WTC11 (cell line): ENCODE measurements at regions not wholly inside any gene's neighbourhood (a gene's known extent, or its start where the extent isn't known, plus 50 kb on each side); places are given as distances from the start of the nearest gene placed in this dataset.

Experiments
- ATAC-seq: fragments of 200-7000 bp; cut with Tn5 transposase; 2 replicates; pipeline ENCODE4 v1.10.0; 2021; ENCODE audit warnings: mild to moderate bottlenecking, moderate library complexity
- CTCF ChIA-PET: fragments of 300-600 bp; sonication (Branson Sonifier 250); formaldehyde crosslinking; loops from one replicate; lab custom pipeline; 2021; ENCODE audit warnings: antibody characterized with exemption; lab: Charles Lee
- POLR2A ChIA-PET: fragments of 350-600 bp; sonication (Branson Sonifier 250); formaldehyde crosslinking; loops from one replicate; lab custom pipeline; 2021; ENCODE audit warnings: antibody characterized with exemption; lab: Charles Lee
- DNase-seq: peaks from one replicate; pipeline ENCODE4 v3.0.0; 2021; ENCODE audit warnings: low spot score
- H3K27ac Mint-ChIP-seq: 2 replicates; pipeline ENCODE4 v1.8.0; 2021; ENCODE audit warnings: mixed read lengths
- H3K27me3 Mint-ChIP-seq: 2 replicates; pipeline ENCODE4 v1.8.0; 2021; ENCODE audit warnings: low read depth, mild to moderate bottlenecking, moderate library complexity, mixed read lengths
- H3K36me3 Mint-ChIP-seq: 2 replicates; pipeline ENCODE4 v1.8.0; 2021; ENCODE audit warnings: mixed read lengths
- H3K4me1 Mint-ChIP-seq: 2 replicates; pipeline ENCODE4 v1.8.0; 2022; ENCODE audit warnings: mixed read lengths
- H3K4me3 Mint-ChIP-seq: 2 replicates; pipeline ENCODE4 v1.8.0; 2021; ENCODE audit warnings: mild to moderate bottlenecking, moderate library complexity, mixed read lengths
- H3K9me3 Mint-ChIP-seq: 2 replicates; pipeline ENCODE4 v1.8.0; 2021; ENCODE audit warnings: mixed read lengths
- ETV6 ChIP-seq: sonication (generic); formaldehyde crosslinking; IDR thresholded peaks from 2 replicates; pipeline ENCODE4 v1.8.1; 2022; ENCODE audit warnings: mild to moderate bottlenecking, missing genetic modification reagents
- IRF2 ChIP-seq: sonication (generic); formaldehyde crosslinking; IDR thresholded peaks from 2 replicates; pipeline ENCODE4 v1.8.0; 2022; ENCODE audit warnings: low read depth, missing genetic modification reagents, borderline replicate concordance
- MYBL2 ChIP-seq: sonication (generic); formaldehyde crosslinking; IDR thresholded peaks from 2 replicates; pipeline ENCODE4 v1.8.1; 2023; ENCODE audit warnings: mild to moderate bottlenecking, moderate library complexity, missing genetic modification reagents
- NR1H2 ChIP-seq: sonication (generic); formaldehyde crosslinking; IDR thresholded peaks from 2 replicates; pipeline ENCODE4 v1.9.0; 2021; ENCODE audit warnings: mild to moderate bottlenecking, moderate library complexity, missing genetic modification reagents
- NR2C2 ChIP-seq: sonication (generic); formaldehyde crosslinking; IDR thresholded peaks from 2 replicates; pipeline ENCODE4 v1.8.0; 2022; ENCODE audit warnings: mild to moderate bottlenecking, missing genetic modification reagents
- NR3C1 ChIP-seq: sonication (generic); formaldehyde crosslinking; conservative IDR thresholded peaks from 2 replicates; pipeline ENCODE4 v1.8.1; 2023; ENCODE audit warnings: low read depth, mild to moderate bottlenecking, missing genetic modification reagents
- TP53 ChIP-seq: sonication (generic); formaldehyde crosslinking; IDR thresholded peaks from 2 replicates; pipeline ENCODE4 v1.8.1; 2023; ENCODE audit warnings: mild to moderate bottlenecking, missing genetic modification reagents
- ZBTB21 ChIP-seq: sonication (generic); formaldehyde crosslinking; IDR thresholded peaks from 2 replicates; pipeline ENCODE4 v1.8.1; 2023; ENCODE audit warnings: mild to moderate bottlenecking, missing genetic modification reagents, borderline replicate concordance
- ZNF121 ChIP-seq: sonication (generic); formaldehyde crosslinking; IDR thresholded peaks from 2 replicates; pipeline ENCODE4 v1.8.0; 2023; ENCODE audit warnings: missing genetic modification reagents
- ZNF138 ChIP-seq: sonication (generic); formaldehyde crosslinking; conservative IDR thresholded peaks from 2 replicates; pipeline ENCODE4 v1.8.1; 2022; ENCODE audit warnings: mild to moderate bottlenecking, moderate library complexity, missing genetic modification reagents
- ZNF232 ChIP-seq: sonication (generic); formaldehyde crosslinking; IDR thresholded peaks from 2 replicates; pipeline ENCODE4 v1.8.0; 2022; ENCODE audit warnings: mild to moderate bottlenecking, missing genetic modification reagents
- ZNF416 ChIP-seq: fragments of 250-450 bp; sonication (Bioruptor Pico); IDR thresholded peaks from 2 replicates; pipeline ENCODE4 v1.9.0; 2021; ENCODE audit warnings: mild to moderate bottlenecking, inconsistent platforms
- ZNF423 ChIP-seq: fragments of 250-450 bp; sonication (Bioruptor Pico); IDR thresholded peaks from 2 replicates; pipeline ENCODE4 v2.1.2; 2022; ENCODE audit warnings: mild to moderate bottlenecking, moderate library complexity
- TF ChIP-seq, protein P1 (sequence below): fragments of 250-450 bp; sonication (Bioruptor Pico); conservative IDR thresholded peaks from 2 replicates; pipeline ENCODE4 v1.9.0; 2021; ENCODE audit warnings: mild to moderate bottlenecking
- TF ChIP-seq, protein P2 (sequence below): fragments of 200-600 bp; IDR thresholded peaks from 2 replicates; pipeline ENCODE4 v1.8.0; 2022; ENCODE audit warnings: antibody characterized with exemption
- TF ChIP-seq, protein P3 (sequence below): fragments of 250-450 bp; sonication (Bioruptor Pico); IDR thresholded peaks from 2 replicates; pipeline ENCODE4 v1.9.0; 2021; ENCODE audit warnings: mild to moderate bottlenecking
- TF ChIP-seq, protein P4 (sequence below): sonication (generic); formaldehyde crosslinking; IDR thresholded peaks from 2 replicates; pipeline ENCODE4 v1.8.0; 2023; ENCODE audit warnings: mild to moderate bottlenecking, missing genetic modification reagents
- TF ChIP-seq, protein P5 (sequence below): sonication (generic); formaldehyde crosslinking; IDR thresholded peaks from 2 replicates; pipeline ENCODE4 v1.8.1; 2023; ENCODE audit warnings: mild to moderate bottlenecking, missing genetic modification reagents
- TF ChIP-seq, protein P6 (sequence below): fragments of 250-450 bp; sonication (Bioruptor Pico); IDR thresholded peaks from 2 replicates; pipeline ENCODE4 v2.1.2; 2022; ENCODE audit warnings: mild to moderate bottlenecking, moderate library complexity

DNA sequence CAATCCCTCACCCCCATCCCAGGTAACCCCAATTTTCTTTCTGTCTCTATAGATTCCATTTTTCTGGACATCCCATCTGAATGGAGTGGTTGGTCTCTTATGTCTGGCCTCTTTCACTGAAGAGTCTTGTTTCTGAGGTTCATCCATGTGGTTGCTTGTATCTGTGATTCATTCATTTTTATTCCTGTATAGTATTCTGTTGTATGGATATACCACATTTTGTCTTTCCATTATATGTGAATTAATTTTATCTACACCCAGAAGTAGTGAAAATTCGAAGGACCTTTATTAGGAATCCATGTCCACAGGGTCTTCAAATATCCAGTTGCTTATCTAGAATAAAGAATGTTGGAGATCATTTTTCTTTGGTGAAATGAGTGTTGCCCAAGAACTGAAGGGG lies 207.6 kb upstream of the MSX2 start:
- CTCF ChIA-PET, result no interaction called here
- DNase-seq, result no peak
- peaks cover 32% of the 10 kb centered on the region for H3K27me3 Mint-ChIP-seq

DNA sequence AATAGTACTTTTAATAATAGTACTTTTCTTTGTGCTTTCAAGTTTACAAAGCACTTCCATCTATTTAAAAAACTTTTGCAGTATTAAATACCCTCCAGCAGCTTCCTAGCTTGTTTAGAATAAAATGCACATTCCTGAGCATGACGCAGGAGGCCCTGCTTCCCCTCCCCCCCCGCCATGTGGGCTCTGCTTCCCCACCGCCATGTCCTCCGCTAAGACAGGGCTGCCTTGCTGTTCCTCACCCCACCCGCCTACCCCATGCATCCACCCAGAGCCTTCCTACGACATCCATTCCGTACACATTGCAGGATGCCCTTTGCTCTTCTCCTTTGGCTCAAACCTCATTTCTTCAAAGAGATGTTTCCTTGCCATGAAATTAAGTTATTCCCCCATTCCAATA lies 205.9 kb upstream of the MSX2 start:
- peaks cover 9% of the 10 kb centered on the region for H3K9me3 Mint-ChIP-seq
- H3K4me3 Mint-ChIP-seq, result no peak overlapping the region
- DNase-seq, result no peak
- CTCF ChIA-PET, result no interaction called here
- no peaks in the 10 kb centered on the region for H3K36me3 Mint-ChIP-seq
- H3K27me3 Mint-ChIP-seq, result peaks cover 49% of the 10 kb centered on the region
- no peak for ATAC-seq
- TF ChIP-seq, protein P1, sequence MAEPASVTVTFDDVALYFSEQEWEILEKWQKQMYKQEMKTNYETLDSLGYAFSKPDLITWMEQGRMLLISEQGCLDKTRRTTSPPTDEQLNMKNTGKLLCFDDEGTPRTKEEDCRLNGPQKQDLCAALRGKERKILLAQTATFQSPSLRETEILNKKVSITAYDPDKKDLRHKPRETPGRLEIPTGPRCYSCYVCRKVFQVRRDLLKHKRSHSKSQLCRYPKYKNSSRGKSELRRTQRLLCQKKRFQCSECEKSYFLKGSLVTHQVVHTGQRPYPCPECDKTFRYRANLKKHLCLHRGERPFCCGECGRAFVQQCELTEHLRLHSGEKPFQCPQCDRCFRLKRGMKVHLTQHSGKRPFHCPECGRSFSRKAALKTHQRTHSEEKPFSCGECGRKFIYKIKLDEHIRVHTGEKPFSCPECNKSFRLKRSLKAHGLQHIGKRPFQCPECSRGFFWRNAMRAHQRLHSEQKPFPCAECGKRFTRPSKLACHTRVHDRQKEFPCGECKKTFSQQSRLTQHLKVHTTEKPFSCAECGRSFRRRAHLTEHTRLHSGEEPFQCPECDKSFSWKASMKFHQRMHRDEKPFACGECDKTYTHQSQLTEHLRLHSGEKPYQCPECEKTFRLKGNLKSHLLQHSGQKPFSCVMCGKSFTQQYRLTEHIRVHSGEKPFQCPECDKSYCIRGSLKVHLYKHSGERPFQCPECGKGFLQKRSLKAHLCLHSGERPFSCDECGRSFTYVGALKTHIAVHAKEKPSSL (CRISPR knock-in tag), result no peak
- no peak for TF ChIP-seq NR1H2 (CRISPR knock-in tag)
- no peak for TF ChIP-seq ETV6
- TF ChIP-seq MYBL2 (CRISPR knock-in tag), result no peak
- no peak for TF ChIP-seq NR2C2 (CRISPR knock-in tag)
- TF ChIP-seq TP53 (CRISPR knock-in tag), result no peak
- TF ChIP-seq, protein P2, sequence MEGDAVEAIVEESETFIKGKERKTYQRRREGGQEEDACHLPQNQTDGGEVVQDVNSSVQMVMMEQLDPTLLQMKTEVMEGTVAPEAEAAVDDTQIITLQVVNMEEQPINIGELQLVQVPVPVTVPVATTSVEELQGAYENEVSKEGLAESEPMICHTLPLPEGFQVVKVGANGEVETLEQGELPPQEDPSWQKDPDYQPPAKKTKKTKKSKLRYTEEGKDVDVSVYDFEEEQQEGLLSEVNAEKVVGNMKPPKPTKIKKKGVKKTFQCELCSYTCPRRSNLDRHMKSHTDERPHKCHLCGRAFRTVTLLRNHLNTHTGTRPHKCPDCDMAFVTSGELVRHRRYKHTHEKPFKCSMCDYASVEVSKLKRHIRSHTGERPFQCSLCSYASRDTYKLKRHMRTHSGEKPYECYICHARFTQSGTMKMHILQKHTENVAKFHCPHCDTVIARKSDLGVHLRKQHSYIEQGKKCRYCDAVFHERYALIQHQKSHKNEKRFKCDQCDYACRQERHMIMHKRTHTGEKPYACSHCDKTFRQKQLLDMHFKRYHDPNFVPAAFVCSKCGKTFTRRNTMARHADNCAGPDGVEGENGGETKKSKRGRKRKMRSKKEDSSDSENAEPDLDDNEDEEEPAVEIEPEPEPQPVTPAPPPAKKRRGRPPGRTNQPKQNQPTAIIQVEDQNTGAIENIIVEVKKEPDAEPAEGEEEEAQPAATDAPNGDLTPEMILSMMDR, result no peak
- TF ChIP-seq, protein P3, sequence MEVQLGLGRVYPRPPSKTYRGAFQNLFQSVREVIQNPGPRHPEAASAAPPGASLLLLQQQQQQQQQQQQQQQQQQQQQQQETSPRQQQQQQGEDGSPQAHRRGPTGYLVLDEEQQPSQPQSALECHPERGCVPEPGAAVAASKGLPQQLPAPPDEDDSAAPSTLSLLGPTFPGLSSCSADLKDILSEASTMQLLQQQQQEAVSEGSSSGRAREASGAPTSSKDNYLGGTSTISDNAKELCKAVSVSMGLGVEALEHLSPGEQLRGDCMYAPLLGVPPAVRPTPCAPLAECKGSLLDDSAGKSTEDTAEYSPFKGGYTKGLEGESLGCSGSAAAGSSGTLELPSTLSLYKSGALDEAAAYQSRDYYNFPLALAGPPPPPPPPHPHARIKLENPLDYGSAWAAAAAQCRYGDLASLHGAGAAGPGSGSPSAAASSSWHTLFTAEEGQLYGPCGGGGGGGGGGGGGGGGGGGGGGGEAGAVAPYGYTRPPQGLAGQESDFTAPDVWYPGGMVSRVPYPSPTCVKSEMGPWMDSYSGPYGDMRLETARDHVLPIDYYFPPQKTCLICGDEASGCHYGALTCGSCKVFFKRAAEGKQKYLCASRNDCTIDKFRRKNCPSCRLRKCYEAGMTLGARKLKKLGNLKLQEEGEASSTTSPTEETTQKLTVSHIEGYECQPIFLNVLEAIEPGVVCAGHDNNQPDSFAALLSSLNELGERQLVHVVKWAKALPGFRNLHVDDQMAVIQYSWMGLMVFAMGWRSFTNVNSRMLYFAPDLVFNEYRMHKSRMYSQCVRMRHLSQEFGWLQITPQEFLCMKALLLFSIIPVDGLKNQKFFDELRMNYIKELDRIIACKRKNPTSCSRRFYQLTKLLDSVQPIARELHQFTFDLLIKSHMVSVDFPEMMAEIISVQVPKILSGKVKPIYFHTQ, result no peak
- no peak for TF ChIP-seq ZBTB21 (CRISPR knock-in tag)
- TF ChIP-seq, all 79 proteins: peak for 0
- H3K27ac Mint-ChIP-seq, result no peak overlapping the region
- POLR2A ChIA-PET, result no interaction called here
- H3K4me1 Mint-ChIP-seq, result peaks cover 18% of the 10 kb centered on the region

More for the DNA sequence above, 207.6 kb upstream of the MSX2 start:
- Mint-ChIP-seq H3K4me3 (no peak overlapping the region), H3K4me1 (peaks cover 18% of the 10 kb centered on the region), H3K27ac (no peak overlapping the region), H3K9me3 (peaks cover 9% of the 10 kb centered on the region), H3K36me3 (no peaks in the 10 kb centered on the region)
- POLR2A ChIA-PET, result no interaction called here
- no peak for ATAC-seq
- TF ChIP-seq ZNF232 (CRISPR knock-in tag), result no peak
- TF ChIP-seq ZNF138 (CRISPR knock-in tag), result no peak
- no peak for TF ChIP-seq IRF2
- TF ChIP-seq, protein P4, sequence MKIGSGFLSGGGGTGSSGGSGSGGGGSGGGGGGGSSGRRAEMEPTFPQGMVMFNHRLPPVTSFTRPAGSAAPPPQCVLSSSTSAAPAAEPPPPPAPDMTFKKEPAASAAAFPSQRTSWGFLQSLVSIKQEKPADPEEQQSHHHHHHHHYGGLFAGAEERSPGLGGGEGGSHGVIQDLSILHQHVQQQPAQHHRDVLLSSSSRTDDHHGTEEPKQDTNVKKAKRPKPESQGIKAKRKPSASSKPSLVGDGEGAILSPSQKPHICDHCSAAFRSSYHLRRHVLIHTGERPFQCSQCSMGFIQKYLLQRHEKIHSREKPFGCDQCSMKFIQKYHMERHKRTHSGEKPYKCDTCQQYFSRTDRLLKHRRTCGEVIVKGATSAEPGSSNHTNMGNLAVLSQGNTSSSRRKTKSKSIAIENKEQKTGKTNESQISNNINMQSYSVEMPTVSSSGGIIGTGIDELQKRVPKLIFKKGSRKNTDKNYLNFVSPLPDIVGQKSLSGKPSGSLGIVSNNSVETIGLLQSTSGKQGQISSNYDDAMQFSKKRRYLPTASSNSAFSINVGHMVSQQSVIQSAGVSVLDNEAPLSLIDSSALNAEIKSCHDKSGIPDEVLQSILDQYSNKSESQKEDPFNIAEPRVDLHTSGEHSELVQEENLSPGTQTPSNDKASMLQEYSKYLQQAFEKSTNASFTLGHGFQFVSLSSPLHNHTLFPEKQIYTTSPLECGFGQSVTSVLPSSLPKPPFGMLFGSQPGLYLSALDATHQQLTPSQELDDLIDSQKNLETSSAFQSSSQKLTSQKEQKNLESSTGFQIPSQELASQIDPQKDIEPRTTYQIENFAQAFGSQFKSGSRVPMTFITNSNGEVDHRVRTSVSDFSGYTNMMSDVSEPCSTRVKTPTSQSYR (CRISPR knock-in tag), result no peak
- TF ChIP-seq ZNF121 (CRISPR knock-in tag), result no peak
- TF ChIP-seq, protein P5, sequence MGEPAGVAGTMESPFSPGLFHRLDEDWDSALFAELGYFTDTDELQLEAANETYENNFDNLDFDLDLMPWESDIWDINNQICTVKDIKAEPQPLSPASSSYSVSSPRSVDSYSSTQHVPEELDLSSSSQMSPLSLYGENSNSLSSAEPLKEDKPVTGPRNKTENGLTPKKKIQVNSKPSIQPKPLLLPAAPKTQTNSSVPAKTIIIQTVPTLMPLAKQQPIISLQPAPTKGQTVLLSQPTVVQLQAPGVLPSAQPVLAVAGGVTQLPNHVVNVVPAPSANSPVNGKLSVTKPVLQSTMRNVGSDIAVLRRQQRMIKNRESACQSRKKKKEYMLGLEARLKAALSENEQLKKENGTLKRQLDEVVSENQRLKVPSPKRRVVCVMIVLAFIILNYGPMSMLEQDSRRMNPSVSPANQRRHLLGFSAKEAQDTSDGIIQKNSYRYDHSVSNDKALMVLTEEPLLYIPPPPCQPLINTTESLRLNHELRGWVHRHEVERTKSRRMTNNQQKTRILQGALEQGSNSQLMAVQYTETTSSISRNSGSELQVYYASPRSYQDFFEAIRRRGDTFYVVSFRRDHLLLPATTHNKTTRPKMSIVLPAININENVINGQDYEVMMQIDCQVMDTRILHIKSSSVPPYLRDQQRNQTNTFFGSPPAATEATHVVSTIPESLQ (CRISPR knock-in tag), result no peak
- no peak for TF ChIP-seq NR3C1
- no peak for TF ChIP-seq ZNF416 (CRISPR knock-in tag)
- TF ChIP-seq, protein P6, sequence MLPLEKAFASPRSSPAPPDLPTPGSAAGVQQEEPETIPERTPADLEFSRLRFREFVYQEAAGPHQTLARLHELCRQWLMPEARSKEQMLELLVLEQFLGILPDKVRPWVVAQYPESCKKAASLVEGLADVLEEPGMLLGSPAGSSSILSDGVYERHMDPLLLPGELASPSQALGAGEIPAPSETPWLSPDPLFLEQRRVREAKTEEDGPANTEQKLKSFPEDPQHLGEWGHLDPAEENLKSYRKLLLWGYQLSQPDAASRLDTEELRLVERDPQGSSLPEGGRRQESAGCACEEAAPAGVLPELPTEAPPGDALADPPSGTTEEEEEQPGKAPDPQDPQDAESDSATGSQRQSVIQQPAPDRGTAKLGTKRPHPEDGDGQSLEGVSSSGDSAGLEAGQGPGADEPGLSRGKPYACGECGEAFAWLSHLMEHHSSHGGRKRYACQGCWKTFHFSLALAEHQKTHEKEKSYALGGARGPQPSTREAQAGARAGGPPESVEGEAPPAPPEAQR (CRISPR knock-in tag), result no peak
- no peak for TF ChIP-seq ZNF423 (CRISPR knock-in tag)
- TF ChIP-seq, protein P2, result no peak
